K562 (cell line): ENCODE measurements at regions not wholly inside any gene's neighbourhood (a gene's known extent, or its start where the extent isn't known, plus 50 kb on each side); places are given as distances from the start of the nearest gene placed in this dataset.

ENCODE experiments used
- ATAC-seq: fragments of 200-7000 bp; cut with Tn5 transposase; 3 replicates; pipeline ENCODE4 v1.9.1; 2020; ENCODE audit warnings: moderate library complexity
- BruUV-seq: library from RNA; stranded (reverse); fragments of 400-500 nt; replicated peaks from 2 replicates; lab custom pipeline; 2021; lab: Mats Ljungman, UMichigan
- CTCF ChIA-PET: fragments of 300-600 bp; formaldehyde crosslinking; extraction: SDS; loops from one replicate; lab custom pipeline; 2021; ENCODE audit warnings: low intra/inter-chr PET ratio; lab: Yijun Ruan, JAX
- POLR2A ChIA-PET: fragments of 300-600, 350-650 bp; sonication (Branson Sonifier 250); formaldehyde crosslinking; extraction: SDS; loops from one replicate; lab custom pipeline; 2021; ENCODE audit warnings: antibody characterized with exemption, inconsistent platforms; lab: Yijun Ruan, JAX
- DNase-seq, 4 experiments: peaks; one replicate each; pipeline versions ENCODE4 v3.0.0 to v3.0.0-alpha.2; 2011 to 2018; ENCODE audit warnings: low spot score in 3 of 4, mixed read lengths in 3 of 4; ENCODE audit errors: extremely low read depth in 1 of 4
- FAIRE-seq: peaks from 2 replicates; lab custom pipeline; 2011; peaks lifted over from hg19 to GRCh38; lab: Jason Lieb, UNC
- H2AFZ ChIP-seq: 2 replicates; pipeline ENCODE4 v1.6.0; 2011; ENCODE audit warnings: low read depth, low read length, control low read depth, inconsistent platforms
- H3K27ac ChIP-seq: fragments of 200-600 bp; 3 replicates; pipeline ENCODE4 v1.8.0; 2011; ENCODE audit warnings: low read depth, mild to moderate bottlenecking, control low read depth, inconsistent platforms, low read length, moderate library complexity, mixed read lengths; ENCODE audit errors: extremely low read depth
- H3K27me3 ChIP-seq, 2 experiments: fragments of 300-600 bp in 1 of 2; 2 replicates in 1 of 2; 3 replicates in 1 of 2; pipeline versions ENCODE4 v1.6.0 to v1.8.0; 2011; ENCODE audit warnings: inconsistent platforms in 2 of 2, low read length in 2 of 2, mild to moderate bottlenecking in 1 of 2, mixed read lengths in 1 of 2, moderate library complexity in 1 of 2; ENCODE audit not compliant: control insufficient read depth in 2 of 2, insufficient read depth in 2 of 2
- H3K36me3 ChIP-seq: fragments of 300-600 bp; 3 replicates; pipeline ENCODE4 v1.8.0; 2011; ENCODE audit warnings: mild to moderate bottlenecking, low read length, inconsistent platforms; ENCODE audit not compliant: control insufficient read depth, insufficient read depth
- H3K4me1 ChIP-seq, 2 experiments: fragments of 200-600 bp in 1 of 2; replicated peaks in 1 of 2; 2 replicates in 1 of 2; 3 replicates in 1 of 2; pipeline versions ENCODE4 v1.5.1 to v1.8.0; 2011; ENCODE audit warnings: inconsistent platforms in 2 of 2, low read length in 2 of 2, mild to moderate bottlenecking in 1 of 2, mixed read lengths in 1 of 2, moderate library complexity in 1 of 2; ENCODE audit not compliant: control insufficient read depth in 2 of 2, insufficient read depth in 2 of 2
- H3K4me2 ChIP-seq: 2 replicates; pipeline ENCODE4 v1.6.1; 2011; ENCODE audit warnings: low read length, control low read depth, inconsistent platforms, mixed read lengths; ENCODE audit not compliant: insufficient read depth
- H3K4me3 ChIP-seq: fragments of 200-600 bp; sonication (generic), shearing (Covaris generic); 2 replicates; pipeline ENCODE4 v1.5.1; 2016; ENCODE audit warnings: control low read depth, inconsistent platforms
- H3K79me2 ChIP-seq: fragments of 200-600 bp; 3 replicates; pipeline ENCODE4 v1.8.0; 2011; ENCODE audit warnings: low read length, inconsistent platforms; ENCODE audit not compliant: control insufficient read depth, insufficient read depth
- H3K9ac ChIP-seq, 2 experiments: 2 replicates each; pipeline versions ENCODE4 v1.6.0 to v1.6.1; 2011; ENCODE audit warnings: low read depth in 2 of 2, low read length in 2 of 2, control low read depth in 1 of 2, inconsistent platforms in 1 of 2, mild to moderate bottlenecking in 1 of 2, mixed read lengths in 1 of 2; ENCODE audit not compliant: insufficient read depth in 1 of 2
- H3K9me1 ChIP-seq: one replicate; pipeline ENCODE4 v1.6.0; 2011; ENCODE audit warnings: inconsistent platforms, mild to moderate bottlenecking, low read length, moderate library complexity; ENCODE audit not compliant: control insufficient read depth, insufficient read depth
- H3K9me3 ChIP-seq: replicated peaks from 2 replicates; pipeline ENCODE4 v1.5.1; 2011; ENCODE audit warnings: low read depth, low read length, inconsistent platforms; ENCODE audit not compliant: control insufficient read depth, insufficient read depth
- H4K20me1 ChIP-seq: replicated peaks from 2 replicates; pipeline ENCODE4 v1.6.1; 2011; ENCODE audit warnings: low read length, inconsistent platforms, mixed read lengths; ENCODE audit not compliant: control insufficient read depth, insufficient read depth
- ATF3 ChIP-seq, 2 experiments: fragments of 450-650 bp in 1 of 2; sonication (generic) in 1 of 2; formaldehyde crosslinking in 1 of 2; IDR thresholded peaks in 1 of 2; conservative IDR thresholded peaks in 1 of 2; 2 replicates each; pipeline versions ENCODE4 v1.6.1 to v1.8.1; 2016 to 2023; ENCODE audit warnings: mild to moderate bottlenecking in 2 of 2, moderate library complexity in 2 of 2, inconsistent platforms in 1 of 2, missing genetic modification reagents in 1 of 2
- FOSL1 ChIP-seq: fragments of 200-800 bp; sonication (Bioruptor generic); conservative IDR thresholded peaks from 2 replicates; pipeline ENCODE4 v1.6.1; 2016; ENCODE audit warnings: missing genetic modification characterization, missing compliant biosample characterization
- GTF2A2 ChIP-seq: IDR thresholded peaks from 2 replicates; pipeline ENCODE4 v1.6.1; 2016; ENCODE audit warnings: mild to moderate bottlenecking, missing genetic modification characterization, missing compliant biosample characterization
- JUND ChIP-seq, 2 experiments: IDR thresholded peaks; 2 replicates in 1 of 2; 3 replicates in 1 of 2; pipeline ENCODE4 v1.6.1; 2011; ENCODE audit warnings: borderline replicate concordance in 2 of 2, low read depth in 2 of 2, low read length in 2 of 2, improper control_type of control experiment in 1 of 2, missing biosample characterization in 1 of 2, missing genetic modification characterization in 1 of 2, missing genetic modification reagents in 1 of 2
- WGBS: fragments of 100-300 bp; shearing (Covaris generic); methylation state at CpG from one replicate; pipeline ENCODE4 v1.1.6; 2016; ENCODE audit warnings: low coverage, mixed read lengths; ENCODE audit not compliant: insufficient coverage; ENCODE audit errors: missing lambda C conversion rate; 5-methylcytosine and 5-hydroxymethylcytosine counted together
- in situ Hi-C: fragments of 300-500 bp; cut with MboI; formaldehyde crosslinking; loops from 4 replicates; pipeline ENCODE4 v1.15.0; 2018; ENCODE audit warnings: inconsistent platforms, mixed read lengths
- intact Hi-C: fragments of 100-400 bp; cut with micrococcal nuclease; formaldehyde crosslinking; loops from 2 replicates; pipeline ENCODE4 v1.14.2; 2022

DNA sequence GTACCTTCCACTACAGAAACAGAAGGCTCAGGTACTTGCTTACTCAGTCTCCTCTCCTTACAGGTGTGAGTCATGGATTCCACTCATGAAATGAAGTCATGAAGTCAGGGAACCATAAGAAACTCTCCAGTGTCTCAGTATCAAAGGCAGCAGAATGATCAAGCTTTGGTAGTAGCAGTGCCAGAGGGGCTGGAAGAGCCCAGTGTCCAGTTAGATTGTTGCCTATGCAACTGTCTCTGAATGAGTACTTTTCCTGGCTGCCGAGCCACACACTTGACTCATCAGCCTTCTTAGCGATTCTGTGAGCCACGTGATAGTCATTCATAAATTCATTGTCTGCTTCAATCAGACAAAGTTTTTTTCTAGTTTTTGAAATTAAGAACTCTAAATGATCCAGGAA, 52.2 kb upstream of the DTNBP1 start:
- no peaks in the 10 kb centered on the region for H3K4me1 ChIP-seq
- H3K9me3 ChIP-seq: peaks cover 3% of the 10 kb centered on the region; the same call in 1 of the 2 replicates
- no peaks in the 10 kb centered on the region for H3K9me1 ChIP-seq
- BruUV-seq: no TSS peak
- no peaks in the 10 kb centered on the region for H3K36me3 ChIP-seq
- H3K4me3 ChIP-seq: no peak overlapping the region
- H3K79me2 ChIP-seq: no peaks in the 10 kb centered on the region
- H3K27me3 ChIP-seq: no peaks in the 10 kb centered on the region
- no peak overlapping the region for H3K9ac ChIP-seq
- no peak overlapping the region for H3K4me2 ChIP-seq
- H3K27ac ChIP-seq: no peak overlapping the region
- no peak for FAIRE-seq
- CTCF ChIA-PET: no interaction called here
- H4K20me1 ChIP-seq: no peaks in the 10 kb centered on the region
- intact Hi-C loops: no loop called here
- 16% methylated on average over 3 of the region's 3 CpGs for WGBS
- peak overlapping the region; percentile 16; the same call in 1 of the 2 replicates for H2AFZ ChIP-seq
- in situ Hi-C loops: no loop called here
- TF ChIP-seq GTF2A2 (no peak), FOSL1 (tag) (peak; percentile 79), ATF3 (IDR thresholded peaks at IDR 0.05) (peak; percentile 54), ATF3 (CRISPR knock-in tag; conservative IDR thresholded peaks at IDR 0.05) (no peak), JUND (IDR thresholded peaks at IDR 0.05; ENCODE audit: borderline replicate concordance, low read depth, low read length) (no peak), JUND (tag; IDR thresholded peaks at IDR 0.05; ENCODE audit: borderline replicate concordance, low read depth, low read length) (peak; percentile 22; the same call in 1 of the 3 replicates)
- no peak for ATAC-seq
- POLR2A ChIA-PET: no interaction called here
- DNase-seq: no peak
